Spleen (tissue), 11 donors: ENCODE measurements at regions not wholly inside any gene's neighbourhood (a gene's known extent, or its start where the extent isn't known, plus 50 kb on each side); places are given as distances from the start of the nearest gene placed in this dataset.

Experiments
- DNase-seq: peaks from one replicate; pipeline ENCODE4 v3.0.0-alpha.2; 2020
- H3K27ac ChIP-seq, 8 donors: fragments of 200-600 bp; sonication (generic) in 7 of 8; 1 replicate in 4 of 8; 2 replicates in 4 of 8; pipeline versions ENCODE4 v1.5.0 to v1.8.0; 2016 to 2021; ENCODE audit warnings: inconsistent platforms in 4 of 8, mild to moderate bottlenecking in 4 of 8, moderate library complexity in 1 of 8
- H3K27me3 ChIP-seq, 7 donors: fragments of 200-600 bp; sonication (generic) in 6 of 7; replicated peaks in 1 of 7; 1 replicate in 4 of 7; 2 replicates in 3 of 7; pipeline versions ENCODE4 v1.5.0 to v1.8.0; 2016 to 2021; ENCODE audit warnings: inconsistent platforms in 3 of 7, mild to moderate bottlenecking in 1 of 7
- H3K36me3 ChIP-seq, 6 donors: fragments of 200-600 bp; sonication (generic) in 5 of 6; 1 replicate in 4 of 6; 2 replicates in 2 of 6; pipeline versions ENCODE4 v1.5.0 to v1.8.0; 2016 to 2021; ENCODE audit warnings: inconsistent platforms in 2 of 6
- H3K4me1 ChIP-seq, 6 donors: fragments of 200-600 bp; sonication (generic) in 5 of 6; 1 replicate in 3 of 6; 2 replicates in 3 of 6; pipeline versions ENCODE4 v1.5.0 to v1.8.0; 2016 to 2021; ENCODE audit warnings: inconsistent platforms in 3 of 6
- H3K4me3 ChIP-seq, 8 donors: fragments of 200-600 bp; sonication (generic) in 7 of 8; 1 replicate in 4 of 8; 2 replicates in 4 of 8; pipeline versions ENCODE4 v1.5.0 to v1.8.0; 2016 to 2021; ENCODE audit warnings: inconsistent platforms in 4 of 8, mild to moderate bottlenecking in 4 of 8, moderate library complexity in 2 of 8
- H3K9me3 ChIP-seq, 8 donors: fragments of 200-600 bp; sonication (generic) in 7 of 8; 1 replicate in 4 of 8; 2 replicates in 4 of 8; pipeline versions ENCODE4 v1.5.0 to v1.8.0; 2016 to 2021; ENCODE audit warnings: inconsistent platforms in 4 of 8
- CTCF ChIP-seq, 11 experiments: fragments of 200-600 bp in 7 of 11; fragments of 450-650 bp in 4 of 11; sonication (generic) in 4 of 11; IDR thresholded peaks in 8 of 11; conservative IDR thresholded peaks in 3 of 11; 1 replicate in 7 of 11; 2 replicates in 4 of 11; pipeline versions ENCODE4 v1.4.0 to v1.8.0; 2016 to 2021; ENCODE audit warnings: antibody characterized with exemption in 11 of 11, inconsistent platforms in 4 of 11, mild to moderate bottlenecking in 1 of 11
- POLR2A ChIP-seq, 3 donors: fragments of 450-650 bp; IDR thresholded peaks; one replicate each; pipeline ENCODE4 v1.5.1; 2017; ENCODE audit warnings: antibody characterized with exemption in 3 of 3, mild to moderate bottlenecking in 1 of 3
- POLR2AphosphoS5 ChIP-seq, 3 donors: sonication (generic); formaldehyde crosslinking; IDR thresholded peaks; one replicate each; pipeline ENCODE4 v1.5.1; 2017; ENCODE audit warnings: antibody characterized with exemption in 3 of 3
- WGBS, 5 donors: extraction: QIAGEN DNeasy Blood & Tissue Kit in 3 of 5; methylation state at CpG; one replicate each; pipeline versions ENCODE4 v1.1.5 to v1.1.7; 2013 to 2018; 5-methylcytosine and 5-hydroxymethylcytosine counted together
- intact Hi-C: fragments of 100-400 bp; cut with DNase I; formaldehyde crosslinking; loops from one replicate; pipeline ENCODE4 v1.15.0; 2023; ENCODE audit warnings: low total_unique reads
- donor health status: healthy with polysubstance abuse.
- donor health status: DM: no; HTN: no; CAD: no; lungs with moderate emphysema.
- donor health status: DM: no; HTN: no; CAD: no.
- donor health status: Bipolar disorder and iron deficiency.
- donor health status: healthy.
- donor health status: DM: no; HTN: no; CAD: no.
- donor health status: DM: yes; HTN: yes; CAD: no.

- intact Hi-C loops = no loop called here
- Histone ChIP-seq H3K27me3 (no peaks in the 10 kb centered on the region), H3K9me3 (peaks cover 0 to 64% (median 38%) of the 10 kb centered on the region in 8 donors), H3K4me1 (no peaks in the 10 kb centered on the region), H3K36me3 (no peaks in the 10 kb centered on the region), H3K27ac (no peak overlapping the region), H3K4me3 (no peak overlapping the region)
- 61 to 82% (median 69%) methylated on average over 3 of the region's 3 CpGs; no CpG with 5 or more reads in 1 of the 5 donors for WGBS, 5 donors
- TF ChIP-seq POLR2A (IDR thresholded peaks at IDR 0.05) = no peak
- no peak for TF ChIP-seq CTCF (IDR thresholded peaks at IDR 0.05 in 8 of 11, conservative IDR thresholded peaks at IDR 0.05 in 3 of 11)
- TF ChIP-seq POLR2AphosphoS5 (IDR thresholded peaks at IDR 0.05) = no peak
- DNase-seq = peak; percentile 55
Observed at GRCh38 chr4:35710343-35710742, 534.0 kb downstream of the ARAP2 start.

DNA sequence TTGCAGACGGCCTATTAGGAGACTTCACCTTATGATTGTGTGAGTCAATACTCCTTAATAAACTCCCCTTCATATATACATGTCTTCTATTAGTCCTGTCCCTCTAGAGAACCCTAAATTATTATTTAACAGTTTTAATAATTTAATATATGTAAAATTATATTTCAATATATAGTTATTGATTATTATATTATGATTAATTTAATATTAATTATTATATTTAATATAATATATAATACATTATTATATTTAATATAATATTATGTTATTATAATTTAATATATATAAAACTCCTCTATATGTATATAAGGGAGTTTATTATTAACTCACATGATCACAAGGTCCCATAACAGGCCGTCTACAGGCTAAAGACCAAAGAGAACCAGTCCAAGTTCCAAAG, 533.2 kb downstream of the ARAP2 start:
- intact Hi-C loops = no loop called here
- Histone ChIP-seq H3K4me1 (no peaks in the 10 kb centered on the region), H3K27me3 (no peaks in the 10 kb centered on the region), H3K9me3 (peaks cover 0 to 66% (median 40%) of the 10 kb centered on the region in 8 donors), H3K36me3 (no peaks in the 10 kb centered on the region), H3K27ac (no peak overlapping the region), H3K4me3 (no peak overlapping the region)
- TF ChIP-seq CTCF (IDR thresholded peaks at IDR 0.05 in 8 of 11, conservative IDR thresholded peaks at IDR 0.05 in 3 of 11) (no peak), POLR2AphosphoS5 (IDR thresholded peaks at IDR 0.05) (no peak), POLR2A (IDR thresholded peaks at IDR 0.05) (no peak)
- no peak for DNase-seq
- WGBS, 5 donors = 80 to 92% (median 83%) methylated on average over 2 of the region's 2 CpGs

DNA sequence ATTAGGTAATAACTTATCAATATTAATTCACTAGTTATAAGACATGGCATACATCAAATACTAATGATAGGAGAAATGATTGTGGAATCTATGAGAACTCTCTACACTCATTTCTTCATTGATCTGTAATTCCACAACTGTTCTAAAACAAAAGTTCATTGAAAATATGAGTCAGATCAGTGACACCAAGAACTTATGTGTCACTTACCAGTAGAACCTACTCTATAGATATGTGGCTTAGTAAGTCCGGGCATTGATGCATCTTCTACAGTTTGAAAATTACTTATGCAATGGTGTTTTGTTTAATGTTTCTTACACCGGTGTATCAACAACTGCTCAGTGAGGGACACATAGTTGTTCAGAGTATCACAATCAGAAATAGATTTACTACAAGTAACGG, 520.3 kb downstream of the ARAP2 start:
- Histone ChIP-seq H3K27ac (no peak overlapping the region), H3K4me3 (no peak overlapping the region), H3K4me1 (no peaks in the 10 kb centered on the region), H3K27me3 (no peaks in the 10 kb centered on the region), H3K36me3 (no peaks in the 10 kb centered on the region), H3K9me3 (no peaks in the 10 kb centered on the region)
- intact Hi-C loops = no loop called here
- no peak for DNase-seq
- WGBS, 5 donors = 85 to 94% (median 88%) methylated on average over 3 of the region's 3 CpGs
- TF ChIP-seq POLR2A (IDR thresholded peaks at IDR 0.05) (no peak), POLR2AphosphoS5 (IDR thresholded peaks at IDR 0.05) (no peak)

GRCh38 chr4:35725131-35725530, 519.2 kb downstream of the ARAP2 start:
- intact Hi-C loops = no loop called here
- TF ChIP-seq POLR2A (IDR thresholded peaks at IDR 0.05) = no peak
- TF ChIP-seq CTCF (IDR thresholded peaks at IDR 0.05 in 8 of 11, conservative IDR thresholded peaks at IDR 0.05 in 3 of 11) = peak in 1 of 11 experiments; percentile 15
- no peak for DNase-seq
- no peaks in the 10 kb centered on the region for H3K4me1 ChIP-seq
- 60 to 97% (median 82%) methylated on average over 1 of the region's 1 CpG for WGBS, 5 donors
- no peaks in the 10 kb centered on the region for H3K9me3 ChIP-seq
- H3K36me3 ChIP-seq = no peaks in the 10 kb centered on the region
- no peak overlapping the region for H3K4me3 ChIP-seq
- H3K27me3 ChIP-seq = no peaks in the 10 kb centered on the region
- H3K27ac ChIP-seq = no peak overlapping the region

DNA sequence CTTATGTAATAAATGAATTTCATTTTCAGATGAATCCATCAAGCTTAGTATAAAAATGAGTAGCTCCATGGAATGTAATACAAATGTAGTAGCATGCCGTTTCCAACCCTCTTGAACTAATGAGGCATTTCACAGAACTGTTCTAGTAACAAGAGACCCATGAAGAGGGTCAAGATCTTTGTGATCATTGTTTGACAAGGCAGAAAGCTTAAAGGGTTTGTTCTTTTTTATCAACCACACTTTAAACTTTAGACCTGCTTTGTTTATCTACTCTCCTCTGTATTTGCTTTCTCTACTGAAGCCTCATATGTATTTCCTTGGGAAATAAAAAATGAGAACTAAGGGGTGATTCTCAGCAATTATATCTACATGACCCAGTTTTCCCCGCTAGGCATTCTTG, 513.9 kb downstream of the ARAP2 start:
- Histone ChIP-seq H3K4me1 (no peaks in the 10 kb centered on the region), H3K9me3 (peaks cover 0 to 2% (median 0%) of the 10 kb centered on the region in 8 donors), H3K27me3 (no peaks in the 10 kb centered on the region), H3K27ac (no peak overlapping the region), H3K36me3 (no peaks in the 10 kb centered on the region), H3K4me3 (no peak overlapping the region)
- 69 to 86% (median 75%) methylated on average over 2 of the region's 2 CpGs for WGBS, 5 donors
- DNase-seq = no peak
- intact Hi-C loops = no loop called here
- TF ChIP-seq POLR2A (IDR thresholded peaks at IDR 0.05) (no peak), CTCF (IDR thresholded peaks at IDR 0.05 in 8 of 11, conservative IDR thresholded peaks at IDR 0.05 in 3 of 11) (no peak), POLR2AphosphoS5 (IDR thresholded peaks at IDR 0.05) (no peak)
